HCT116 (cell line): ENCODE measurements at regions not wholly inside any gene's neighbourhood (a gene's known extent, or its start where the extent isn't known, plus 50 kb on each side); places are given as distances from the start of the nearest gene placed in this dataset.

Source experiments
- POLR2A ChIP-seq: IDR thresholded peaks from 2 replicates; pipeline ENCODE4 v1.7.0; 2011; ENCODE audit warnings: borderline replicate concordance; ENCODE audit not compliant: insufficient read depth, insufficient read length; ENCODE audit errors: extremely low read depth
- TF ChIP-seq, protein P1 (sequence below): IDR thresholded peaks from 2 replicates; pipeline ENCODE4 v1.6.1; 2012; ENCODE audit warnings: low read depth

DNA sequence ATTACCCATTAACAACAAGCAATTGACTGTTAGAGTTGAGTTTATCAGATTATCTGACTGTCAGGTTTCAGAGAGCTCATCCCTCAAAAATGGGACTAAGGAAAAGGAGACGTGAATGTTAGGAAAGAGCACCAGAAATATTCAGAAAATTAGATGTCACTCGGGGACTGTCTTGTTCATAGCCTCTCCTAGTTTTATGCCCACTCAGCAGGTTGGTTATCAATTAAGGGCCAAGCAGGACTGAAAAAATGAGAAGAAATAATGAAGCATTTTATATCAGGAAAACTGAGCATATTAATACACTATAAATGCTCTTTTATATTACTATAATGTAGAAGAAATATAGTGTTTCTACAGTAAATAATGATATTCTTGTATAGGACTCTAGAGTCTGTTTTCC, 188.1 kb upstream of the NRXN1 start:
- TF ChIP-seq POLR2A = no peak
- TF ChIP-seq, protein P1, sequence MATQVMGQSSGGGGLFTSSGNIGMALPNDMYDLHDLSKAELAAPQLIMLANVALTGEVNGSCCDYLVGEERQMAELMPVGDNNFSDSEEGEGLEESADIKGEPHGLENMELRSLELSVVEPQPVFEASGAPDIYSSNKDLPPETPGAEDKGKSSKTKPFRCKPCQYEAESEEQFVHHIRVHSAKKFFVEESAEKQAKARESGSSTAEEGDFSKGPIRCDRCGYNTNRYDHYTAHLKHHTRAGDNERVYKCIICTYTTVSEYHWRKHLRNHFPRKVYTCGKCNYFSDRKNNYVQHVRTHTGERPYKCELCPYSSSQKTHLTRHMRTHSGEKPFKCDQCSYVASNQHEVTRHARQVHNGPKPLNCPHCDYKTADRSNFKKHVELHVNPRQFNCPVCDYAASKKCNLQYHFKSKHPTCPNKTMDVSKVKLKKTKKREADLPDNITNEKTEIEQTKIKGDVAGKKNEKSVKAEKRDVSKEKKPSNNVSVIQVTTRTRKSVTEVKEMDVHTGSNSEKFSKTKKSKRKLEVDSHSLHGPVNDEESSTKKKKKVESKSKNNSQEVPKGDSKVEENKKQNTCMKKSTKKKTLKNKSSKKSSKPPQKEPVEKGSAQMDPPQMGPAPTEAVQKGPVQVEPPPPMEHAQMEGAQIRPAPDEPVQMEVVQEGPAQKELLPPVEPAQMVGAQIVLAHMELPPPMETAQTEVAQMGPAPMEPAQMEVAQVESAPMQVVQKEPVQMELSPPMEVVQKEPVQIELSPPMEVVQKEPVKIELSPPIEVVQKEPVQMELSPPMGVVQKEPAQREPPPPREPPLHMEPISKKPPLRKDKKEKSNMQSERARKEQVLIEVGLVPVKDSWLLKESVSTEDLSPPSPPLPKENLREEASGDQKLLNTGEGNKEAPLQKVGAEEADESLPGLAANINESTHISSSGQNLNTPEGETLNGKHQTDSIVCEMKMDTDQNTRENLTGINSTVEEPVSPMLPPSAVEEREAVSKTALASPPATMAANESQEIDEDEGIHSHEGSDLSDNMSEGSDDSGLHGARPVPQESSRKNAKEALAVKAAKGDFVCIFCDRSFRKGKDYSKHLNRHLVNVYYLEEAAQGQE = no peak
